GM12872 (cell line): ENCODE measurements at regions not wholly inside any gene's neighbourhood (a gene's known extent, or its start where the extent isn't known, plus 50 kb on each side); places are given as distances from the start of the nearest gene placed in this dataset.

ENCODE experiments used
- TF ChIP-seq, protein P1 (sequence below): IDR thresholded peaks from 3 replicates; pipeline ENCODE4 v1.5.1; 2011; ENCODE audit warnings: low read depth, mild to moderate bottlenecking, low read length, moderate library complexity; ENCODE audit not compliant: insufficient read depth

DNA sequence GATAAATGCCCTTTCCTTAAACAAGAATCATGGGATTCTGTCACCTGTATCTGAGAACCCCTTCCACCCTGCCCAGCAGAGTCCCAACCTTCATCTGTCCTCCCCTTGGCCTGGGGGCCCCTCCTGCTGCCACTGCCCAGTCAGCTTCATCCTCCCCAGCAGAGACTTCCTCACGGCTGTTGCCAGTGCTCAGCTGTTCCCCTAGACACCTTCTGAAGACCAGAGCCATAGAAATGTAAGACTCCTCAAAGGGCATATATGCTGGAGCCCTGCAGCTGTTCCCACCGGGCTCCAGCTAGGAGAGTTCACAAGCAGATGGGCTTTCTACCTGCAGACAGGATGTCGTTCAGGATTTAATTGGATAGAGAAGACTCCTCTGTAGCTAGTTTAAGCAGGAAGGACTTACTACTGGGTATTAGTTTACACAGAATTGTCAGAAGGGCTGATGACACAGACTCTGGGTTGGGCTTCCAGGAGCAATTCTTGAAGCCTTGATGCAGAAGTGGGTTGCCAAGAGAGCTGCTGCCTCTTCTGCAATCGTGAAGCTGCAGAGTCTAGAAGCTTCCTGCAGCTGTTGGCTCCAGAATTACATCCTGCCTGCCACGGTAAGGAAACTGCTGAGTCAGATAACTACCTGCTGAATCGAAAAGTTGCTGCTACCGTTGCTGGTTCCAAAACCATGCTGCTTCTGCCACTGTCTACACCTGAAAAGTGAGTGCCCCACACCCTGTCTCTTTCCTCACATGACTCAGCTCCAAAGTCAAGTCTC, 57.1 kb upstream of the MLN start:
- TF ChIP-seq, protein P1, sequence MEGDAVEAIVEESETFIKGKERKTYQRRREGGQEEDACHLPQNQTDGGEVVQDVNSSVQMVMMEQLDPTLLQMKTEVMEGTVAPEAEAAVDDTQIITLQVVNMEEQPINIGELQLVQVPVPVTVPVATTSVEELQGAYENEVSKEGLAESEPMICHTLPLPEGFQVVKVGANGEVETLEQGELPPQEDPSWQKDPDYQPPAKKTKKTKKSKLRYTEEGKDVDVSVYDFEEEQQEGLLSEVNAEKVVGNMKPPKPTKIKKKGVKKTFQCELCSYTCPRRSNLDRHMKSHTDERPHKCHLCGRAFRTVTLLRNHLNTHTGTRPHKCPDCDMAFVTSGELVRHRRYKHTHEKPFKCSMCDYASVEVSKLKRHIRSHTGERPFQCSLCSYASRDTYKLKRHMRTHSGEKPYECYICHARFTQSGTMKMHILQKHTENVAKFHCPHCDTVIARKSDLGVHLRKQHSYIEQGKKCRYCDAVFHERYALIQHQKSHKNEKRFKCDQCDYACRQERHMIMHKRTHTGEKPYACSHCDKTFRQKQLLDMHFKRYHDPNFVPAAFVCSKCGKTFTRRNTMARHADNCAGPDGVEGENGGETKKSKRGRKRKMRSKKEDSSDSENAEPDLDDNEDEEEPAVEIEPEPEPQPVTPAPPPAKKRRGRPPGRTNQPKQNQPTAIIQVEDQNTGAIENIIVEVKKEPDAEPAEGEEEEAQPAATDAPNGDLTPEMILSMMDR, result no peak

DNA sequence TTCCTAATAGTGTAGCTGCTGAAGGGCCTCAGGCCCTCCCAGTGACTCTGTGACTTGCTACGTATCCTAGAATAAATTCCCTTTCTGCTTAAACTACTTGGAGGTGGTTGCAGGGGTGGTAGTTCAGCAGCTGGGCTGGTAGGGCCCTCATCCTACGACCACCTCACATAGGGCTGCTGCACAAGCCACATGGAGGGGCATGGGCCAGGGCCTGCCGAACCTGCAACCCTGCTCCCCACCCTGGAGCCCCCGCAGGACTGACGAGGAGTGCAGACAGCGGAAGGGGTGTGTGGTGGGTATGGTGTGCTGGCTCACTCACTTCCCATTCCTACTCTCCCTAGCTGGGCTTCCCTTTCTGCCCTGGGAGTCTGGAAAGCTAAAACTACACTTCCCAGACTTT, 56.2 kb upstream of the MLN start:
- TF ChIP-seq, protein P1, result no peak

DNA sequence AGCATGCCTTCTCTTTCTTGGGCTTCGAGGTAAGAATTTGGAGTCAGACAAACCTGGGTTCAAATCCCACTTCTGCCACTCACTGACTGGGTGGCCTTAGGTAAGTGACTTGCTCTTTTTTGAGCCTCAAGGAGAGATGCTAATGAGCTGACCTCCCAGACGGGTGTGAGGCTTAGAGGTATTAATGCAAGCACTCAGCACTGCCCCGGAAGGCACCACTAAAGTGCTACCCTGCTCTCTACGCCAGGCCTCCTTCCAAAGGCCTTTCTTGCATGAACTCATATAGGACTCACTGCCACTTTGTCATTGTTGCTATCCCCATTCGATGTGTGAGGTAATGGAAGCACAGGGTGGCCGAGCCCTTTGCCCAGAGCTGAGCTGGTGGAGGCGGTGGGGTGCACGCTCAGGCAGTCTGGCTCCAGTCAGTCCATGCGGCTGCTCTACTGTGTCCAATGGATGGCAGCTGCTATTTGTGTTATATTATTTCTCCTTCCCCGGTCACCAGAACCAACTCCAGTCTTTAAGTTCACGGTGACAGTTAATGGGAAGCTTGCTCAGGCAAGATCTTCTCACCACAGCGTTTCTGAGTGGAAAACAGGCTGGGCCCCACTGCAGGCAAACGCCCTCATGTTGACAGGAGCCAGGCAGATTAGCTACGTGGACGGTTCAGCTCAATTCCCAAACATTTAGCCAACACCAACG, 55.2 kb upstream of the MLN start:
- TF ChIP-seq, protein P1, result no peak

DNA sequence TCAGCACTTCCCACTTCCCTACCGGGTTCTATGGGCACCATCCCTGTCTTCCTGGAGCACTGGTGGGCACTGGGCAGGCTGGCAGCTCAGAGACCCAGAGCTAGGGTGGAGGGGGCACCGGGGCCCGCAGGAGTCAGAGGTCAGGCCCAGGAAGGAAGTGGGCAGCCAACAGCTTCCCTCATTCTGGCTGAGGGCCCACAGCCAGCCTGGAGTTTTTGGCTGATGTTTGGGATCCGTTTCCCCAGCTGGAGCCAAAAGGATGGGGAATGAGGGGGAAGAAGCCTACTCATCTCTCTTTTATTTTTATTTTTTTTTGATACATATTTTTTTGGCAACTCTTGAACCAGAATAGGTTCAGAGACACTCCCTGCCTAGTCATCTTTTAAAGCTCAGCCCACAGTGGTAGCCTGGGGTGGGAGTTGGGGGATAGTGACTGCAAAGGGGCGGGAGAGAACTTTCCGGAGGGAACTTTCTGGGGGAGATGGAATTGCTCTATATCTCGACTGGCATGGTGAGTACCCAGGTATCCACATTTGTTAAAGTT, 54.2 kb upstream of the MLN start:
- TF ChIP-seq, protein P1, result no peak

DNA sequence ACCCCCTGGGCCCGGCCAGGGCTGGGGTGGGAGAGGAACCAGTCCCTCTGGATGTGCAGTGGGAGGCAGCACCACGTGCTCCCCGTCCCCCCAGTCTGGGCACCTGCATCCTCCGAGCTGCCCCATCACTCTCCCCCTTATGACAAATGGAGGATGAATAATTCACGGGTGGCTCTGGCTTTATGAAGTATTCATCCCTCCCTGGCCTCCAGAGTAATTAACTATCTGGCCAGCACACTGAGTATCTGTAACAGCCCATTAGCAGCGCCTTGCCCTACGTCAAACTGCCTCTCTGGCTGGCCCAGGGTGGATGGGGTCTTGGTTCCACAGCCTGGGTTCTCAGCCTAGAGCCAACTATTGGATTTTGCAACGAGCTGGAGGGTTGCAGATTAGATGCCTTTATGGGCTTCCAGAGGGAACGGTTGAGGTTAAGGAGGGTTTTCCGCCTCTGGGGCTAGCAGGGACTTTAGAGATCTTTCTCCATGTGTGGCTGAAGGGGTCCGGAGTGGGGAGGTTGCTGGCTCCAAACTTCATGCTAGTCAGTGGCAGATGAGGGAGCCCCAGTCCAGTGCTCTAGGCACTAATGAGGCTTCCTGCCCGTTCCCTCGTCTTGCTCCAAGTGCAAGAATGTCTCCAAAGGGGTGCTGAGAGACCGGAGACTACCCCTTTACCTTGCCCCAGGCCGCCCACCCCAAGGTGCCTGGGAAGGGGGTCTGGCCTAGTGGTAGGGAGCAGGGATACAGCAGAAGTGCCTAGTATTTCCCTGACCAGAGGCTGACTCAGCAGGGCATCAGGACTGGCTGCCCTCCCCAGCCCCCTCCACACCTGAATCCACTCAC, 53.5 kb upstream of the MLN start:
- TF ChIP-seq, protein P1, result no peak

DNA sequence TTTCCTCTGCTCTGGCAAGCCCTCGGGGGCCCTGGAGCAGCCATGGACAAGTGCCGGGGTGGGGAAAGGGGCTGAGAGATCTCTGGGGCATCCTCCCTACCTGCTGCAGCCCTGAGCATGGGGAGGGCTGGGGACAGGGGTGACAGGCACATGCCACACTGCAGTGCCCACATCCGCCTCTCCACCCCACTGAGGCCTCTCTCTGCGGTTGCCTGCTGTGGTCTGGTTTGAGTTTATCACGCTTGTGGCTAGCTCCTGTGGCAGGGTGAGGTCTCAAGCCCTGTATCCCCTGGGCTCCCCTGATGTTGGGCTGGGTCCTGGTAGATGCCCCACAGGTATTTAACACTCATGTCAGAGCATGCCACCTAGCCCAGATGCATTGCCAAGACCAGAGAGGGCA, 52.9 kb upstream of the MLN start:
- TF ChIP-seq, protein P1, result no peak

DNA sequence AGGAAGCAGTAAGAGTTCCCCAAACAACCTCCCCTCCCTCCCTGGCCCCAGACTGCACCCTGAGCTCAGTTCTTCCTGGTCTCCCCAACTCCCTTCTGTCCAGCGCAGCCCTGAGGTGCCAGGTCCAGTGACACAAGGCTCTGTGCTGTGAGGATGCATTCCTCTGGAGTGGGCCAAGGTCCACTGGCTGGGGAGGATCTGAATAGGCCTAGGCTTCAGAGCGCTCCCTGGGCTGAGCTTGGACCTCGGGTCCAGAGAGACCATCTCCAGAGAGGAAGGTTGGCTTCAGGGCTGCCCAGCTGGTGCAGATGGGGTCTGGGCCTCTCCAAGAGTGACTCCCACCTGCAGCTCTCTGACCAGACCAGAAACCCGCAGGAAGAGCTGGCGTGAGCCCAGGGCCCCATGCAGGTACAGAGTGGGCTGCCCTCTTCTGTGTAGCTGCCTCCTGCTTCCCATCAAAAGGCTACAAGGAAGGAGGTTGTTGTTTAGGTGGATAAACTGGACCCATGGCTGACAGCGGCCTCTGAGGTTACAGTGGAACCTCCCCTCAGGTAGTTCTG, 52.3 kb upstream of the MLN start:
- TF ChIP-seq, protein P1, result no peak
